ENCODE measurements at regions not wholly inside any gene's neighbourhood (a gene's known extent, or its start where the extent isn't known, plus 50 kb on each side); places are given as distances from the start of the nearest gene placed in this dataset.
A peak's percentile ranks its signal among the peaks of the same experiment; 100 is the strongest.
"Not testable (repeated sequence)": the region's sequence is repeated elsewhere in the genome, so short reads cannot be mapped to it uniquely, and the experiment has no call there.

- no peak for ATAC-seq
- 56 to 81% methylated on average over 8 of the region's 8 CpGs for WGBS, 2 donors
- H3K36me3 ChIP-seq = no peaks in the 10 kb centered on the region
- intact Hi-C loops (cut with DNase I) = no loop called here
- no peaks in the 10 kb centered on the region for H3K27me3 ChIP-seq
- H3K9me3 ChIP-seq = no peaks in the 10 kb centered on the region
- FAIRE-seq = no peak
- no peak for DNase-seq
- H3K27ac ChIP-seq = no peak overlapping the region
- H3K4me3 ChIP-seq = no peak overlapping the region
- no peaks in the 10 kb centered on the region for H3K4me1 ChIP-seq
- TF ChIP-seq, protein P1, sequence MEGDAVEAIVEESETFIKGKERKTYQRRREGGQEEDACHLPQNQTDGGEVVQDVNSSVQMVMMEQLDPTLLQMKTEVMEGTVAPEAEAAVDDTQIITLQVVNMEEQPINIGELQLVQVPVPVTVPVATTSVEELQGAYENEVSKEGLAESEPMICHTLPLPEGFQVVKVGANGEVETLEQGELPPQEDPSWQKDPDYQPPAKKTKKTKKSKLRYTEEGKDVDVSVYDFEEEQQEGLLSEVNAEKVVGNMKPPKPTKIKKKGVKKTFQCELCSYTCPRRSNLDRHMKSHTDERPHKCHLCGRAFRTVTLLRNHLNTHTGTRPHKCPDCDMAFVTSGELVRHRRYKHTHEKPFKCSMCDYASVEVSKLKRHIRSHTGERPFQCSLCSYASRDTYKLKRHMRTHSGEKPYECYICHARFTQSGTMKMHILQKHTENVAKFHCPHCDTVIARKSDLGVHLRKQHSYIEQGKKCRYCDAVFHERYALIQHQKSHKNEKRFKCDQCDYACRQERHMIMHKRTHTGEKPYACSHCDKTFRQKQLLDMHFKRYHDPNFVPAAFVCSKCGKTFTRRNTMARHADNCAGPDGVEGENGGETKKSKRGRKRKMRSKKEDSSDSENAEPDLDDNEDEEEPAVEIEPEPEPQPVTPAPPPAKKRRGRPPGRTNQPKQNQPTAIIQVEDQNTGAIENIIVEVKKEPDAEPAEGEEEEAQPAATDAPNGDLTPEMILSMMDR (IDR thresholded peaks at IDR 0.05) = no peak
Measured at GRCh38 chr4:19024047-19024446, 1002.5 kb upstream of the LCORL start.

DNA sequence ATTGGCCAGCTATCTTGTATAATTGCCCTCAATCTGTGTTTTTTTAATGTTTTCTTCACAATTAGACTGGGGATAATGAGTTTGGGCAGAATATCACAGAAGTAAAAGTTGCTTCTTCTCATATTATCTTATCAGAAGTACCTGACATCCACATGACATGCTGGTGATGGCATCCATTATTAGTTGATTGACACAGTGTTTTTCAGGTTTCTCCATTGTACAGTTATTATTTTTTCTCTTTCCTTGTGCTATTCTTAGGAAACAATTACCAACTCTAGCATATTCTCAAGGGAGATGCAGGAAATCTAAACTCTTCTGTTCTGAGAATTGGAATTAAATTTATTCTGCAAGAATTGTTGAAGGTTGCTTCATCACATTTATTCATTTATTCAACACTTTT is 1000.1 kb upstream of the LCORL start:
- no peak for DNase-seq
- no peak for FAIRE-seq
- no peak overlapping the region for H3K27ac ChIP-seq
- no peaks in the 10 kb centered on the region for H3K27me3 ChIP-seq
- ATAC-seq = no peak
- no peaks in the 10 kb centered on the region for H3K36me3 ChIP-seq
- intact Hi-C loops (cut with DNase I) = no loop called here
- H3K4me1 ChIP-seq = no peaks in the 10 kb centered on the region
- TF ChIP-seq, protein P1 (IDR thresholded peaks at IDR 0.05) = no peak
- H3K4me3 ChIP-seq = no peak overlapping the region
- H3K9me3 ChIP-seq = no peaks in the 10 kb centered on the region

DNA sequence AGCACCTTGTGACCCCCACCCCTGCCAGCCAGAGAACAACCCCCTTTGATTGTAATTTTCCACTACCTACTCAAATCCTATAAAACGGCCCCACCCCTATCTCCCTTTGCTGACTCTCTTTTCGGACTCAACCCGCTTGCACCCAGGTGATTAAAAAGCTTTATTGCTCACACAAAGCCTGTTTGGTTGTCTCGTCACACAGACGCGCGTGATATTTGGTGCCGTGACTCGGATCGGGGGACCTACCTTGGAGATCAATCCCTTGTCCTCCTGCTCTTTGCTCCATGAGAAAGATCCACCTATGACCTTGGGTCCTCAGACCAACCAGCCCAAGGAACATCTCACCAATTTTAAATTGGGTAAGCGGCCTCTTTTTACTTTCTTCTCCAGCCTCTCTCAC is 995.0 kb upstream of the LCORL start:
- DNase-seq; H3K4me1 ChIP-seq; ATAC-seq; H3K36me3 ChIP-seq; H3K27me3 ChIP-seq; FAIRE-seq; H3K27ac ChIP-seq; H3K9me3 ChIP-seq; H3K4me3 ChIP-seq; intact Hi-C loops (cut with DNase I): not testable (repeated sequence)
- WGBS, 2 donors = 74 to 88% methylated on average over 11 of the region's 11 CpGs

GRCh38 chr4:19014594-19014993 is 993.0 kb upstream of the LCORL start:
- H3K9me3 ChIP-seq = no peaks in the 10 kb centered on the region
- TF ChIP-seq, protein P1 (IDR thresholded peaks at IDR 0.05) = no peak
- no peaks in the 10 kb centered on the region for H3K4me1 ChIP-seq
- H3K27me3 ChIP-seq = no peaks in the 10 kb centered on the region
- intact Hi-C loops (cut with DNase I) = no loop called here
- FAIRE-seq (no peak), ATAC-seq (no peak), DNase-seq (no peak)
- H3K4me3 ChIP-seq = no peak overlapping the region
- no peaks in the 10 kb centered on the region for H3K36me3 ChIP-seq
- no peak overlapping the region for H3K27ac ChIP-seq

- Histone ChIP-seq H3K36me3 (no peaks in the 10 kb centered on the region), H3K27ac (no peak overlapping the region), H3K9me3 (no peaks in the 10 kb centered on the region), H3K4me3 (no peak overlapping the region), H3K27me3 (no peaks in the 10 kb centered on the region), H3K4me1 (no peaks in the 10 kb centered on the region)
- TF ChIP-seq, protein P1 (IDR thresholded peaks at IDR 0.05) = no peak
- intact Hi-C loops (cut with DNase I) = no loop called here
- no peak for DNase-seq
- FAIRE-seq = no peak
- WGBS, 2 donors = 11 to 13% methylated on average over 3 of the region's 3 CpGs
- ATAC-seq = peak in 2 of 4 donors; percentile 62 to 72
Measured at GRCh38 chr4:19010761-19011160, 989.2 kb upstream of the LCORL start.

- 24 to 26% methylated on average over 2 of the region's 2 CpGs for WGBS, 2 donors
- Histone ChIP-seq H3K36me3 (no peaks in the 10 kb centered on the region), H3K9me3 (no peaks in the 10 kb centered on the region), H3K4me1 (no peaks in the 10 kb centered on the region), H3K27me3 (no peaks in the 10 kb centered on the region), H3K4me3 (no peak overlapping the region), H3K27ac (no peak overlapping the region)
- DNase-seq = no peak
- intact Hi-C loops (cut with DNase I) = no loop called here
- peak in 1 of 4 donors; percentile 15 for ATAC-seq
- TF ChIP-seq, protein P1 (IDR thresholded peaks at IDR 0.05) = no peak
- FAIRE-seq = no peak
Measured at GRCh38 chr4:19009881-19010280, 988.3 kb upstream of the LCORL start.
